ENCODE measurements at regions not wholly inside any gene's neighbourhood (a gene's known extent, or its start where the extent isn't known, plus 50 kb on each side); places are given as distances from the start of the nearest gene placed in this dataset.

DNA sequence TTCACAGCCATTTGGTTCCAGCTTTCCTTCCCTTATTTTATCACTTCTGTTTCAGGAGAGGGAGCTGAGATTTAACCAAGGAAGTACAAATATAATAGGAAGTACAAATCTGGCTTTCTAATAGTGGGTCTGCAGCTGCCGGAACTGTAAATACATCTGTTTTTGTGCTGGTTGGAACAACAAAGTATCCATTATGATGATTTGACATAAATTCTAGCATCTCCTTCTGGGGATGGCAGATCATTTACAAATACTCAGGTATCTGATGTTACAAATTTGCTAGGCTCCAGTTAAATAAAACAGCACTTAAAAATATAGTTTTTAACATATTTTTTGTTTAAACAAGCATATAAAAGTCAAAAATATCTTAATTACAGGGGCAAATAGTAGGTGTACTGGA, 131.3 kb upstream of the SMIM21 start:
- 42 to 76% (median 57%) methylated on average over 1 of the region's 1 CpG for WGBS, 4 donors
- intact Hi-C loops (cut with DNase I), result no loop called here

DNA sequence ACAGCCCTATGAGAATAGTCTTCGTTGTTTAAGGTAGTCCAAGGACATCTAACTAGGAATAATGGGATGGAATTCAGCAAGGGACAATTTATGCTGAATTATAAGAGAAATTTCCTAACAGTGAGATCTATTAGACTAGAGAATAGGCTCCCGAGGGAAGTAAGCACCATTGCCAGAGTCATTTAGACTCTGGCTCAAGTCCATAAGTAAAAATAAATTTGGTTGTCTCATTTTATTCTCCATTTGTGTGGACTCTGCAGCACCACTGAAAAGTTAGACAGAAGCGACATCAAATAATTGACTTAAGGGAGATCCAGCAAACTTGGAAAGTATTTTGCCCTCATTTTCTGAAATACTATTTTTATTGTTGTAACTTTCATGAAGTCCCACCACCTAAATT, 129.3 kb upstream of the SMIM21 start:
- 60 to 80% (median 69%) methylated on average over 3 of the region's 3 CpGs for WGBS, 4 donors

More for the DNA sequence above, 131.3 kb upstream of the SMIM21 start:
- no peaks in the 10 kb centered on the region for H3K9me3 ChIP-seq (replicated peaks in 1 of 3)
- H3K36me3 ChIP-seq (replicated peaks in 1 of 2), result no peaks in the 10 kb centered on the region
- H3K27me3 ChIP-seq, result no peaks in the 10 kb centered on the region
- H3K4me1 ChIP-seq (replicated peaks in 1 of 2), result no peaks in the 10 kb centered on the region
- DNase-seq, result no peak
- no peak overlapping the region for H3K27ac ChIP-seq
- TF ChIP-seq POLR2A (IDR thresholded peaks at IDR 0.05), result no peak
- TF ChIP-seq, protein P1, sequence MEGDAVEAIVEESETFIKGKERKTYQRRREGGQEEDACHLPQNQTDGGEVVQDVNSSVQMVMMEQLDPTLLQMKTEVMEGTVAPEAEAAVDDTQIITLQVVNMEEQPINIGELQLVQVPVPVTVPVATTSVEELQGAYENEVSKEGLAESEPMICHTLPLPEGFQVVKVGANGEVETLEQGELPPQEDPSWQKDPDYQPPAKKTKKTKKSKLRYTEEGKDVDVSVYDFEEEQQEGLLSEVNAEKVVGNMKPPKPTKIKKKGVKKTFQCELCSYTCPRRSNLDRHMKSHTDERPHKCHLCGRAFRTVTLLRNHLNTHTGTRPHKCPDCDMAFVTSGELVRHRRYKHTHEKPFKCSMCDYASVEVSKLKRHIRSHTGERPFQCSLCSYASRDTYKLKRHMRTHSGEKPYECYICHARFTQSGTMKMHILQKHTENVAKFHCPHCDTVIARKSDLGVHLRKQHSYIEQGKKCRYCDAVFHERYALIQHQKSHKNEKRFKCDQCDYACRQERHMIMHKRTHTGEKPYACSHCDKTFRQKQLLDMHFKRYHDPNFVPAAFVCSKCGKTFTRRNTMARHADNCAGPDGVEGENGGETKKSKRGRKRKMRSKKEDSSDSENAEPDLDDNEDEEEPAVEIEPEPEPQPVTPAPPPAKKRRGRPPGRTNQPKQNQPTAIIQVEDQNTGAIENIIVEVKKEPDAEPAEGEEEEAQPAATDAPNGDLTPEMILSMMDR (IDR thresholded peaks at IDR 0.05), result no peak
- no peak overlapping the region for H3K4me3 ChIP-seq

DNA sequence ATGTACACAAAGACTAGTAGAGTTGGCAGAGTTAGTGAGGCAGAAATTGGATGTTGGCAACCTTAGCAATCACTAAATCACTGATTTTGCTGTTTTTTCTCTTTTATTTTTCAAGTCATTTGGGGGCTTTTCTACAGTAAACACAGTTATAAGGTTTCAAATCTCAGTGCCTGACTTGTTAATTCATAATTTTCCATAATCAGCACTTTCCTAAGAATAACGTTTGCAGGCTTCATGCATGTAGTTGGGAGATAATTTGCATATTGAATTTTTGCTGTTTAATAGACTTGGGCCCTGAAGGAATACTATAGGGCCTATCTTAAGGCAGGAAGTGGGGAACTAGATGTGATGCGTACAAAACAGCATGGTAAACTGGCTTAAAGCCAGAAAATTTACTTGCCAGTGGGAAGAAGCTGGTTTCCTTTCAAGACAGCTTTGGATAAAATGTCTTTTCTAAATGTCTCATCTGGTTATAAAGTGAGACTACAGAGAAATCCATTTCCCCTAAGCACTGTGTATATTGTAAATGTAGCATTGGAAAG, 127.2 kb upstream of the SMIM21 start:
- DNase-seq, result no peak
- TF ChIP-seq POLR2A (IDR thresholded peaks at IDR 0.05), result no peak
- no peak overlapping the region for H3K27ac ChIP-seq
- no peaks in the 10 kb centered on the region for H3K4me1 ChIP-seq (replicated peaks in 1 of 2)
- WGBS, 4 donors, result 57 to 62% (median 58%) methylated on average over 2 of the region's 2 CpGs
- no peaks in the 10 kb centered on the region for H3K27me3 ChIP-seq
- no peaks in the 10 kb centered on the region for H3K9me3 ChIP-seq (replicated peaks in 1 of 3)
- no peaks in the 10 kb centered on the region for H3K36me3 ChIP-seq (replicated peaks in 1 of 2)
- no peak overlapping the region for H3K4me3 ChIP-seq
- intact Hi-C loops (cut with DNase I), result no loop called here

More for the DNA sequence above, 129.3 kb upstream of the SMIM21 start:
- TF ChIP-seq POLR2A (IDR thresholded peaks at IDR 0.05), result no peak
- TF ChIP-seq, protein P1 (IDR thresholded peaks at IDR 0.05), result no peak
- no peaks in the 10 kb centered on the region for H3K4me1 ChIP-seq (replicated peaks in 1 of 2)
- DNase-seq, result no peak
- no peaks in the 10 kb centered on the region for H3K36me3 ChIP-seq (replicated peaks in 1 of 2)
- no peaks in the 10 kb centered on the region for H3K27me3 ChIP-seq
- intact Hi-C loops (cut with DNase I), result no loop called here
- H3K27ac ChIP-seq, result no peak overlapping the region
- no peaks in the 10 kb centered on the region for H3K9me3 ChIP-seq (replicated peaks in 1 of 3)
- H3K4me3 ChIP-seq, result no peak overlapping the region

DNA sequence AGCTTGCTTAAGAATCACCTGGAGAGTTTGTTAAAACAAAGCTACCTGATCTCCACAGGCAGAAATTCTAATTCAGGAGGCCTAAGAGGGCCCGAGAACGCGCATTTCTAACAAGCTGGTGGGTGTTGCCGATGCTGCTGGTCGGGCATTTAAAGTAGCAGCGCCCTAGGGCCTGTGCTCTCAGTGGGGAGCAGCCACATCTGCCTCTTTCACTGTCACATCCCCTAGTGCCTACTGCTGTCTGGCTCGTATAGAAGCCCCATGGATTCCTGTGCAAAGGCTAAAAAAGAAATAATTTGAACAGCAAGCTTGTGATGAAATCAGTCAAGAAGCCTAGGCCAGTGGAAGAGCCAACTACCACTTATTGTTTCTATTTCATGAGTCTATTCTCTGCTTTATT, 126.7 kb upstream of the SMIM21 start:
- no peaks in the 10 kb centered on the region for H3K4me1 ChIP-seq (replicated peaks in 1 of 2)
- 74 to 86% (median 81%) methylated on average over 6 to 7 of the region's 7 CpGs for WGBS, 4 donors
- intact Hi-C loops (cut with DNase I), result no loop called here
- H3K27me3 ChIP-seq, result no peaks in the 10 kb centered on the region
- H3K9me3 ChIP-seq (replicated peaks in 1 of 3), result no peaks in the 10 kb centered on the region
- no peak overlapping the region for H3K4me3 ChIP-seq
- DNase-seq, result no peak
- TF ChIP-seq, protein P1 (IDR thresholded peaks at IDR 0.05), result no peak
- TF ChIP-seq POLR2A (IDR thresholded peaks at IDR 0.05), result no peak
- no peak overlapping the region for H3K27ac ChIP-seq
- no peaks in the 10 kb centered on the region for H3K36me3 ChIP-seq (replicated peaks in 1 of 2)

DNA sequence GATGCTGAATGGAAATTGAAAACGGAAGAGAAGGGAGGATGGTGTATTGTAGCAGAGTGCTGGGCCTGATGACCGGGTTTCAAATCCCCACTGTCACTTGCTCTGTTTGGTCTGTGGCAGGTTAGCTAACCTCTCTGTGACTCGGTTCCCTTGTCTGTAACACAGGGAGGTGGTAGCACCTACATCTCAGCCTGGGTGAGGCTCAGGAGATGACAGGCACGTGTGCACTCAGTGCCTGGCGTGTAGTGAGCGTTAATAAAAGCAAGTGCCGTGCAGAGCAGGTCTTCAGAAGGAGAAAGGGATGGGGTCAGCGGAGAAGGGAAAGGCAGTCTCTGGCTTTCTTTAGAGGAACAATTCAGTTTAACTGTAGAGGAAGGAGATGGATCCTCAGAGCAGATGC, 125.5 kb upstream of the SMIM21 start:
- no peak for TF ChIP-seq POLR2A (IDR thresholded peaks at IDR 0.05)
- TF ChIP-seq, protein P1 (IDR thresholded peaks at IDR 0.05), result no peak
- H3K27ac ChIP-seq, result no peak overlapping the region
- intact Hi-C loops (cut with DNase I), result no loop called here
- H3K27me3 ChIP-seq, result no peaks in the 10 kb centered on the region
- WGBS, 4 donors, result 82 to 87% (median 85%) methylated on average over 8 of the region's 8 CpGs
- no peaks in the 10 kb centered on the region for H3K36me3 ChIP-seq (replicated peaks in 1 of 2)
- no peaks in the 10 kb centered on the region for H3K4me1 ChIP-seq (replicated peaks in 1 of 2)
- DNase-seq, result no peak
- no peak overlapping the region for H3K4me3 ChIP-seq
- no peaks in the 10 kb centered on the region for H3K9me3 ChIP-seq (replicated peaks in 1 of 3)

Measured in adrenal gland (tissue), 9 donors.